Ishikawa (cell line): ENCODE measurements at regions not wholly inside any gene's neighbourhood (a gene's known extent, or its start where the extent isn't known, plus 50 kb on each side); places are given as distances from the start of the nearest gene placed in this dataset.

ENCODE experiments used
- CEBPB ChIP-seq: IDR thresholded peaks from 2 replicates; pipeline ENCODE4 v1.6.1; 2012
- CREB1 ChIP-seq: IDR thresholded peaks from 2 replicates; pipeline ENCODE4 v1.6.1; 2012; ENCODE audit warnings: low read depth
- EGR1 ChIP-seq: IDR thresholded peaks from 2 replicates; pipeline ENCODE4 v1.6.1; 2012
- EP300 ChIP-seq: IDR thresholded peaks from 2 replicates; pipeline ENCODE4 v1.6.1; 2012; ENCODE audit warnings: borderline replicate concordance
- FOXM1 ChIP-seq: IDR thresholded peaks from 2 replicates; pipeline ENCODE4 v1.6.1; 2012; ENCODE audit warnings: low read depth, borderline replicate concordance
- NFIC ChIP-seq: IDR thresholded peaks from 2 replicates; pipeline ENCODE4 v1.6.1; 2012
- RAD21 ChIP-seq: IDR thresholded peaks from 2 replicates; pipeline ENCODE4 v1.6.1; 2012; ENCODE audit warnings: low read depth
- TAF1 ChIP-seq: IDR thresholded peaks from 2 replicates; pipeline ENCODE4 v1.6.1; 2012; ENCODE audit warnings: low read depth, mild to moderate bottlenecking
- TCF12 ChIP-seq: IDR thresholded peaks from 2 replicates; pipeline ENCODE4 v1.6.1; 2012; ENCODE audit warnings: low read depth
- TEAD4 ChIP-seq: IDR thresholded peaks from 2 replicates; pipeline ENCODE4 v1.6.1; 2012
- YY1 ChIP-seq: IDR thresholded peaks from 2 replicates; pipeline ENCODE4 v1.6.1; 2012; ENCODE audit warnings: low read depth
- ZBTB7A ChIP-seq: IDR thresholded peaks from 2 replicates; pipeline ENCODE4 v1.6.1; 2012; ENCODE audit warnings: low read depth
- TF ChIP-seq, protein P1 (sequence below): IDR thresholded peaks from 2 replicates; pipeline ENCODE4 v1.6.1; 2012
- TF ChIP-seq, protein P2 (sequence below): IDR thresholded peaks from 2 replicates; pipeline ENCODE4 v1.6.1; 2012; ENCODE audit warnings: low read depth, mild to moderate bottlenecking
- TF ChIP-seq, protein P3 (sequence below): IDR thresholded peaks from 2 replicates; pipeline ENCODE4 v1.6.1; 2012

DNA sequence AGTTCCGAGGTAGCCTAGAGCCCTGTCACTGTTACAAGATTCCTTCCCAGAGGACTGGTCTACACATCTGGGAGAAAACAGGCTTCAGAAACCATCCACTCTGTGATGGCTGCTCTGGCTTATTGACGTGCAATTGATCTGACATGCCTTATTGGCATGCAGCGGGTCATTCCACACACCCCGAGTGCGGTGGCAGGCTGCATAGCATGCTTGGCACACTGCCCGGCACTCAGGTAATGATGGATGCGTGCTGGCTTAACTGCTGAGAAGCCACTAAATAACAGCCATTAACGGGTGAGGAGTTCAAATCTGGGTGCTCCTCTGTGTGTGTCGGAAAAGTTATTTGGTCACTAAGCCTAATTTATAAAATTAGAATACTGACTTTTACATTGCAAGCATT lies 67.9 kb upstream of the CDH4 start:
- TF ChIP-seq CREB1 (no peak), FOXM1 (no peak), NFIC (no peak), CEBPB (no peak), TAF1 (no peak), EGR1 (no peak), TCF12 (no peak), TEAD4 (no peak), ZBTB7A (no peak), RAD21 (no peak), EP300 (no peak), YY1 (no peak)
- TF ChIP-seq, protein P1, sequence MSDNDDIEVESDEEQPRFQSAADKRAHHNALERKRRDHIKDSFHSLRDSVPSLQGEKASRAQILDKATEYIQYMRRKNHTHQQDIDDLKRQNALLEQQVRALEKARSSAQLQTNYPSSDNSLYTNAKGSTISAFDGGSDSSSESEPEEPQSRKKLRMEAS: no peak
- TF ChIP-seq, protein P2, sequence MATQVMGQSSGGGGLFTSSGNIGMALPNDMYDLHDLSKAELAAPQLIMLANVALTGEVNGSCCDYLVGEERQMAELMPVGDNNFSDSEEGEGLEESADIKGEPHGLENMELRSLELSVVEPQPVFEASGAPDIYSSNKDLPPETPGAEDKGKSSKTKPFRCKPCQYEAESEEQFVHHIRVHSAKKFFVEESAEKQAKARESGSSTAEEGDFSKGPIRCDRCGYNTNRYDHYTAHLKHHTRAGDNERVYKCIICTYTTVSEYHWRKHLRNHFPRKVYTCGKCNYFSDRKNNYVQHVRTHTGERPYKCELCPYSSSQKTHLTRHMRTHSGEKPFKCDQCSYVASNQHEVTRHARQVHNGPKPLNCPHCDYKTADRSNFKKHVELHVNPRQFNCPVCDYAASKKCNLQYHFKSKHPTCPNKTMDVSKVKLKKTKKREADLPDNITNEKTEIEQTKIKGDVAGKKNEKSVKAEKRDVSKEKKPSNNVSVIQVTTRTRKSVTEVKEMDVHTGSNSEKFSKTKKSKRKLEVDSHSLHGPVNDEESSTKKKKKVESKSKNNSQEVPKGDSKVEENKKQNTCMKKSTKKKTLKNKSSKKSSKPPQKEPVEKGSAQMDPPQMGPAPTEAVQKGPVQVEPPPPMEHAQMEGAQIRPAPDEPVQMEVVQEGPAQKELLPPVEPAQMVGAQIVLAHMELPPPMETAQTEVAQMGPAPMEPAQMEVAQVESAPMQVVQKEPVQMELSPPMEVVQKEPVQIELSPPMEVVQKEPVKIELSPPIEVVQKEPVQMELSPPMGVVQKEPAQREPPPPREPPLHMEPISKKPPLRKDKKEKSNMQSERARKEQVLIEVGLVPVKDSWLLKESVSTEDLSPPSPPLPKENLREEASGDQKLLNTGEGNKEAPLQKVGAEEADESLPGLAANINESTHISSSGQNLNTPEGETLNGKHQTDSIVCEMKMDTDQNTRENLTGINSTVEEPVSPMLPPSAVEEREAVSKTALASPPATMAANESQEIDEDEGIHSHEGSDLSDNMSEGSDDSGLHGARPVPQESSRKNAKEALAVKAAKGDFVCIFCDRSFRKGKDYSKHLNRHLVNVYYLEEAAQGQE: no peak
- TF ChIP-seq, protein P3, sequence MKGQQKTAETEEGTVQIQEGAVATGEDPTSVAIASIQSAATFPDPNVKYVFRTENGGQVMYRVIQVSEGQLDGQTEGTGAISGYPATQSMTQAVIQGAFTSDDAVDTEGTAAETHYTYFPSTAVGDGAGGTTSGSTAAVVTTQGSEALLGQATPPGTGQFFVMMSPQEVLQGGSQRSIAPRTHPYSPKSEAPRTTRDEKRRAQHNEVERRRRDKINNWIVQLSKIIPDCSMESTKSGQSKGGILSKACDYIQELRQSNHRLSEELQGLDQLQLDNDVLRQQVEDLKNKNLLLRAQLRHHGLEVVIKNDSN: no peak

DNA sequence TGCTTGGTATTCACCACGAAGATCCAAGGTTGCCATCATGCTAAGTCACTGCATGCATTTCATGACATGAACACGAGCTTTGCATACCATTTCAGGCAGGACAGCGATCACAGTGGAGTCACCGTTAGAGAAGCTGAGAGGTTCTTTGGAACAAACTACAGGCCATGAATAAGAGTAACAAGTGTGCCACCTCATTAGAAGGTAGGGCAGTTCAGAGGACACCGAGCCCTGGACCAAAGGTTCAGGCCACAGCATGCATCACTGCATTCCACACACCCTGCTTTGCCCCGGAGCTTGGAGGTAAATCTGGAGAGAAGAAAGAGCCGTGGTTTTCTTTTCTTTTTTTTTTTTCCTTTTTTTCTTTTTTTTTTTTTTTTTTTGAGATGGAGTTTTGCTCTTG lies 66.9 kb upstream of the CDH4 start:
- no peak for TF ChIP-seq YY1
- no peak for TF ChIP-seq EP300
- no peak for TF ChIP-seq CREB1
- no peak for TF ChIP-seq NFIC
- no peak for TF ChIP-seq EGR1
- TF ChIP-seq FOXM1: no peak
- no peak for TF ChIP-seq RAD21
- TF ChIP-seq, protein P2: no peak
- TF ChIP-seq, protein P3: no peak
- TF ChIP-seq ZBTB7A: no peak
- TF ChIP-seq TCF12: no peak
- no peak for TF ChIP-seq TAF1
- no peak for TF ChIP-seq TEAD4
- TF ChIP-seq CEBPB: no peak
- TF ChIP-seq, protein P1: no peak

DNA sequence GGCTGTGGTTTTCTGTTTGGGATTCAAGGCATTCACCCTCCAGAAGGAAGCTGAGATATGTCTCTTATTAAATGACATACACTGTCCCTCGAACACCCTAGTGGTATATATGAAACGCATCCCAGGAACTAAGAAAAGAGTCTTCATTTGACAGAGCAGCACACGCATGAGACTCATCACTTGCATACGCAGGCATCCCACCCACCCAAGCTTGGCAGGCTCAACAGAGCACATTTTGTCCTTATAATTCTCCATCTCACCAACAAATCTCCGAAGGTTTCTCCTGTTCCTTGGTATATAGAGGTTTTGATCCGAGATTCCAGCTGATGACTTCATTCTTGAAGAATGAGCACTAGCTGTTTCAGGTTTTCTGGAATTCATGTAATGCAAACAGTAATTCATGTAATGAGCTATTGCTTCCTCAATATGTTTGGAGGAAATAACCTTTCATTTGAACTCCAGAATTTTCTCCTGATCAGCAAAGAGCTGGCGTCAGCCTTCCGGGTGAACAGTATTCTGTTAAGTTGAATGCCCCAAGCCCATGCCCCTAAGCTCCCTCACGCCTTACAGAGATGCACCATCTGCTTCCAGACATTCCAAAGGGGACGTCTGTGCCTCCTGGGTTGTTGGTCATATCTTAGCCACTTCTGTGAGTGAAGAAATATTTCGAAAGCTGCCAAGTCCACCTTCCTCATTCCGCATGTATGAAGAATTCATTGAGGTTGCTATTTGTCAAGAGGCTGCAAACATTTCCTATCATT lies 66.0 kb upstream of the CDH4 start:
- TF ChIP-seq TEAD4: 0 out of 2 replicates have a peak, but pooled peaks have one; percentile 11
- no peak for TF ChIP-seq NFIC
- no peak for TF ChIP-seq CEBPB

DNA sequence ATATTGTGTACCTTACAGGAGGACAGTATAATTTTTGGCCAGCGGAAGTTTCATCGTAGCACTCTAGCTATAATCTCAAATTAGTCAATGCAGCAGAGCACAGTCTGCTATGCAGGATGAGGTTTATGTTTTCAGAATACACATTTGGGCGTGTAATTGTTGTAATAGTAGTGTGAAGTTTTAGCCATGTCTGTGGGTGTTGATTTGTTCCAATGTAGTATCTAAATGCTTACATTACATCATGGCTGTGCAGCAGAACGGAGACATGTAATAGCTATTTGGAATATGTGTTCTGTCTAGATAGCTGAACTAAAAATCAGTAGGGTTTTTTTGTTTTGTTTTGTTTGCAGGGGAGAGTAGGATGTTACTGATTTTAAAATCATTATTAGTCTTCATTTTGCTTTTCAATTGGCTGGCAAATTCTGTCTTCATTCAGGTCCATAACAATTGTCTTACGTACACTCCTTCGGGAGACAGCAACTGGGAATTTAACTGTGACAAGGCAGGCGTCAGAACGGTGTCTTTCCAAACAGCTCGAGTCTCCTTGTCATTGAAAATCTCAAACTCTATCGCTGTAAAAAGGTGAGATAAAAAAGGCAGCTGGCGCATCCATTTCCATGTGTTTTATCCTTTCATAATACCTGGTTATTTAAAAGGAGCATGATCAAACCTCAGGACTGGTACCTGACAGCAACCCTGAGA lies 65.1 kb upstream of the CDH4 start:
- no peak for TF ChIP-seq ZBTB7A
- TF ChIP-seq, protein P2: no peak
- TF ChIP-seq EP300: no peak
- no peak for TF ChIP-seq NFIC
- no peak for TF ChIP-seq CEBPB
- no peak for TF ChIP-seq RAD21
- no peak for TF ChIP-seq FOXM1
- no peak for TF ChIP-seq TEAD4
- no peak for TF ChIP-seq YY1
